ENCODE measurements at regions not wholly inside any gene's neighbourhood (a gene's known extent, or its start where the extent isn't known, plus 50 kb on each side); places are given as distances from the start of the nearest gene placed in this dataset.

- H3K9me3 ChIP-seq: no peaks in the 10 kb centered on the region
- ATAC-seq (no peak), DNase-seq (no peak)
- H3K4me3 ChIP-seq: no peak overlapping the region
- H3K36me3 ChIP-seq (ENCODE audit: low read depth): no peaks in the 10 kb centered on the region
- H3K4me1 ChIP-seq (ENCODE audit: low read depth): no peaks in the 10 kb centered on the region
- no peak for TF ChIP-seq CTCF (IDR thresholded peaks at IDR 0.05)
- intact Hi-C loops (cut with DNase I, micrococcal nuclease): no loop called here
Observed at GRCh38 chr5:115022303-115022702, 147.4 kb downstream of the TRIM36 start.

GRCh38 chr5:115016646-115017045 lies 153.1 kb downstream of the TRIM36 start:
- Histone ChIP-seq H3K4me1 (ENCODE audit: low read depth) (no peaks in the 10 kb centered on the region), H3K4me3 (no peak overlapping the region), H3K36me3 (ENCODE audit: low read depth) (no peaks in the 10 kb centered on the region), H3K9me3 (no peaks in the 10 kb centered on the region)
- ATAC-seq (no peak), DNase-seq (no peak)
- intact Hi-C loops (cut with DNase I, micrococcal nuclease): no loop called here
- TF ChIP-seq CTCF (IDR thresholded peaks at IDR 0.05): no peak

- no peak for DNase-seq
- intact Hi-C loops (cut with DNase I, micrococcal nuclease): no loop called here
Observed at GRCh38 chr5:114999176-114999575, 170.5 kb downstream of the TRIM36 start.

GRCh38 chr5:114989512-114989911 lies 180.2 kb downstream of the TRIM36 start:
- ATAC-seq: no peak
- H3K9me3 ChIP-seq: no peaks in the 10 kb centered on the region
- H3K4me1 ChIP-seq (ENCODE audit: low read depth): no peaks in the 10 kb centered on the region
- H3K4me3 ChIP-seq: no peak overlapping the region
- intact Hi-C loops (cut with DNase I, micrococcal nuclease): no loop called here
- no peak for TF ChIP-seq CTCF (IDR thresholded peaks at IDR 0.05)
- no peaks in the 10 kb centered on the region for H3K36me3 ChIP-seq (ENCODE audit: low read depth)
- no peak for DNase-seq

More at GRCh38 chr5:114999176-114999575, 170.5 kb downstream of the TRIM36 start:
- no peak for TF ChIP-seq CTCF (IDR thresholded peaks at IDR 0.05)
- Histone ChIP-seq H3K9me3 (no peaks in the 10 kb centered on the region), H3K4me3 (no peak overlapping the region), H3K36me3 (ENCODE audit: low read depth) (no peaks in the 10 kb centered on the region), H3K4me1 (ENCODE audit: low read depth) (no peaks in the 10 kb centered on the region)
- no peak for ATAC-seq

- Histone ChIP-seq H3K4me1 (ENCODE audit: low read depth) (no peaks in the 10 kb centered on the region), H3K36me3 (ENCODE audit: low read depth) (no peaks in the 10 kb centered on the region), H3K4me3 (no peak overlapping the region), H3K9me3 (no peaks in the 10 kb centered on the region)
- TF ChIP-seq CTCF (IDR thresholded peaks at IDR 0.05): no peak
- intact Hi-C loops (cut with DNase I, micrococcal nuclease): no loop called here
- DNase-seq: no peak
- no peak for ATAC-seq
Observed at GRCh38 chr5:114988096-114988495, 181.6 kb downstream of the TRIM36 start.

GRCh38 chr5:114984796-114985195 lies 184.9 kb downstream of the TRIM36 start:
- Histone ChIP-seq H3K36me3 (ENCODE audit: low read depth) (no peaks in the 10 kb centered on the region), H3K4me3 (no peak overlapping the region), H3K9me3 (no peaks in the 10 kb centered on the region), H3K4me1 (ENCODE audit: low read depth) (no peaks in the 10 kb centered on the region)
- no peak for DNase-seq
- TF ChIP-seq CTCF (IDR thresholded peaks at IDR 0.05): no peak
- ATAC-seq: no peak
- intact Hi-C loops (cut with DNase I, micrococcal nuclease): no loop called here

Measured in mucosa of descending colon (tissue), 3 donors.